ENCODE measurements at regions not wholly inside any gene's neighbourhood (a gene's known extent, or its start where the extent isn't known, plus 50 kb on each side); places are given as distances from the start of the nearest gene placed in this dataset.
"Not testable (repeated sequence)": the region's sequence is repeated elsewhere in the genome, so short reads cannot be mapped to it uniquely, and the experiment has no call there.

- not testable (repeated sequence) for H3K36me3 ChIP-seq (ENCODE audit: control insufficient read depth, insufficient read depth, low read length); H3K27me3 Mint-ChIP-seq
- peak overlapping the region in 2 of 4 donors; percentile 13 to 51 for H3K4me3 Mint-ChIP-seq
Observed at GRCh38 chr9:6135780-6136179, 79.8 kb upstream of the IL33 start.

GRCh38 chr9:6134661-6135180, 80.9 kb upstream of the IL33 start:
- Mint-ChIP-seq H3K36me3 (no peaks in the 10 kb centered on the region), H3K27me3 (peaks cover 9% of the 10 kb centered on the region), H3K9me3 (peaks cover 0 to 8% (median 0%) of the 10 kb centered on the region in 7 donors), H3K27ac (no peak overlapping the region), H3K4me1 (no peaks in the 10 kb centered on the region), H3K4me3 (no peak overlapping the region)
- H3K27ac ChIP-seq (ENCODE audit: insufficient read depth, low read length, poor library complexity, severe bottlenecking), result no peak overlapping the region
- H3K4me3 ChIP-seq (ENCODE audit: low read depth, low read length), result no peak overlapping the region
- H3K9me3 ChIP-seq (ENCODE audit: control insufficient read depth in 2 of 2, low read length in 2 of 2), result no peaks in the 10 kb centered on the region
- DNase-seq, result no peak
- H3K27me3 ChIP-seq (ENCODE audit: control insufficient read depth, insufficient read depth, low read length), result peaks cover 2% of the 10 kb centered on the region
- no peak for ATAC-seq (ENCODE audit: low read depth in 2 of 2)
- H3K4me1 ChIP-seq (ENCODE audit: control insufficient read depth, insufficient read depth, low read length, poor library complexity, severe bottlenecking), result no peaks in the 10 kb centered on the region
- no peaks in the 10 kb centered on the region for H3K36me3 ChIP-seq (ENCODE audit: control insufficient read depth, insufficient read depth, low read length)

More at GRCh38 chr9:6135780-6136179, 79.8 kb upstream of the IL33 start:
- not testable (repeated sequence) for H3K9me3 Mint-ChIP-seq; H3K27ac Mint-ChIP-seq; ATAC-seq (ENCODE audit: low read depth in 2 of 2); H3K27ac ChIP-seq (ENCODE audit: insufficient read depth, low read length, poor library complexity, severe bottlenecking); H3K4me3 ChIP-seq (ENCODE audit: low read depth, low read length); H3K4me1 ChIP-seq (ENCODE audit: control insufficient read depth, insufficient read depth, low read length, poor library complexity, severe bottlenecking); DNase-seq; H3K4me1 Mint-ChIP-seq; H3K36me3 Mint-ChIP-seq; H3K9me3 ChIP-seq (ENCODE audit: control insufficient read depth in 2 of 2, low read length in 2 of 2); H3K27me3 ChIP-seq (ENCODE audit: control insufficient read depth, insufficient read depth, low read length)

GRCh38 chr9:6133346-6134063, 82.1 kb upstream of the IL33 start:
- peak in 1 of 3 donors; percentile 28 for DNase-seq
- H3K36me3 ChIP-seq (ENCODE audit: control insufficient read depth, insufficient read depth, low read length), result no peaks in the 10 kb centered on the region
- H3K27me3 ChIP-seq (ENCODE audit: control insufficient read depth, insufficient read depth, low read length), result peaks cover 2% of the 10 kb centered on the region
- no peak for ATAC-seq (ENCODE audit: low read depth in 2 of 2)
- Mint-ChIP-seq H3K27ac (no peak overlapping the region), H3K27me3 (peaks cover 9% of the 10 kb centered on the region), H3K4me1 (no peaks in the 10 kb centered on the region), H3K4me3 (no peak overlapping the region), H3K9me3 (peaks cover 0 to 8% (median 0%) of the 10 kb centered on the region in 7 donors), H3K36me3 (no peaks in the 10 kb centered on the region)
- H3K4me3 ChIP-seq (ENCODE audit: low read depth, low read length), result no peak overlapping the region
- H3K4me1 ChIP-seq (ENCODE audit: control insufficient read depth, insufficient read depth, low read length, poor library complexity, severe bottlenecking), result no peaks in the 10 kb centered on the region
- H3K9me3 ChIP-seq (ENCODE audit: control insufficient read depth in 2 of 2, low read length in 2 of 2), result no peaks in the 10 kb centered on the region
- H3K27ac ChIP-seq (ENCODE audit: insufficient read depth, low read length, poor library complexity, severe bottlenecking), result no peak overlapping the region

- no peaks in the 10 kb centered on the region for H3K36me3 ChIP-seq (ENCODE audit: control insufficient read depth, insufficient read depth, low read length)
- no peaks in the 10 kb centered on the region for H3K4me1 Mint-ChIP-seq
- H3K27ac ChIP-seq (ENCODE audit: insufficient read depth, low read length, poor library complexity, severe bottlenecking), result no peak overlapping the region
- H3K9me3 ChIP-seq (ENCODE audit: control insufficient read depth in 2 of 2, low read length in 2 of 2), result no peaks in the 10 kb centered on the region
- DNase-seq, result no peak
- H3K4me1 ChIP-seq (ENCODE audit: control insufficient read depth, insufficient read depth, low read length, poor library complexity, severe bottlenecking), result no peaks in the 10 kb centered on the region
- H3K9me3 Mint-ChIP-seq, result peaks cover 0 to 8% (median 0%) of the 10 kb centered on the region in 7 donors
- H3K27ac Mint-ChIP-seq, result no peak overlapping the region
- H3K27me3 Mint-ChIP-seq, result peaks cover 9% of the 10 kb centered on the region
- no peak for ATAC-seq (ENCODE audit: low read depth in 2 of 2)
- peaks cover 4% of the 10 kb centered on the region for H3K27me3 ChIP-seq (ENCODE audit: control insufficient read depth, insufficient read depth, low read length)
- H3K36me3 Mint-ChIP-seq, result no peaks in the 10 kb centered on the region
- no peak overlapping the region for H3K4me3 Mint-ChIP-seq
- H3K4me3 ChIP-seq (ENCODE audit: low read depth, low read length), result no peak overlapping the region
Observed at GRCh38 chr9:6132650-6133049, 83.0 kb upstream of the IL33 start.

GRCh38 chr9:6128030-6128429, 87.6 kb upstream of the IL33 start:
- H3K4me3 ChIP-seq (ENCODE audit: low read depth, low read length), result no peak overlapping the region
- no peaks in the 10 kb centered on the region for H3K36me3 ChIP-seq (ENCODE audit: control insufficient read depth, insufficient read depth, low read length)
- H3K27me3 ChIP-seq (ENCODE audit: control insufficient read depth, insufficient read depth, low read length), result peaks cover 4% of the 10 kb centered on the region
- DNase-seq (no peak), ATAC-seq (ENCODE audit: low read depth in 2 of 2) (no peak)
- no peak overlapping the region for H3K27ac ChIP-seq (ENCODE audit: insufficient read depth, low read length, poor library complexity, severe bottlenecking)
- no peaks in the 10 kb centered on the region for H3K4me1 ChIP-seq (ENCODE audit: control insufficient read depth, insufficient read depth, low read length, poor library complexity, severe bottlenecking)
- peaks cover 21% of the 10 kb centered on the region for H3K27me3 Mint-ChIP-seq
- peaks cover 0 to 3% (median 0%) of the 10 kb centered on the region in 7 donors for H3K9me3 Mint-ChIP-seq
- no peaks in the 10 kb centered on the region for H3K36me3 Mint-ChIP-seq
- no peak overlapping the region for H3K4me3 Mint-ChIP-seq
- no peaks in the 10 kb centered on the region for H3K9me3 ChIP-seq (ENCODE audit: control insufficient read depth in 2 of 2, low read length in 2 of 2)
- no peaks in the 10 kb centered on the region for H3K4me1 Mint-ChIP-seq
- H3K27ac Mint-ChIP-seq, result peak overlapping the region in 1 of 3 donors; percentile 34

- Mint-ChIP-seq H3K27me3 (peaks cover 17% of the 10 kb centered on the region), H3K9me3 (peaks cover 0 to 3% (median 0%) of the 10 kb centered on the region in 7 donors), H3K36me3 (no peaks in the 10 kb centered on the region), H3K4me3 (no peak overlapping the region), H3K27ac (no peak overlapping the region), H3K4me1 (no peaks in the 10 kb centered on the region)
- H3K4me3 ChIP-seq (ENCODE audit: low read depth, low read length), result no peak overlapping the region
- no peaks in the 10 kb centered on the region for H3K36me3 ChIP-seq (ENCODE audit: control insufficient read depth, insufficient read depth, low read length)
- H3K9me3 ChIP-seq (ENCODE audit: control insufficient read depth in 2 of 2, low read length in 2 of 2), result no peaks in the 10 kb centered on the region
- DNase-seq, result no peak
- ATAC-seq (ENCODE audit: low read depth in 2 of 2), result no peak
- H3K4me1 ChIP-seq (ENCODE audit: control insufficient read depth, insufficient read depth, low read length, poor library complexity, severe bottlenecking), result no peaks in the 10 kb centered on the region
- H3K27ac ChIP-seq (ENCODE audit: insufficient read depth, low read length, poor library complexity, severe bottlenecking), result no peak overlapping the region
- H3K27me3 ChIP-seq (ENCODE audit: control insufficient read depth, insufficient read depth, low read length), result peaks cover 5% of the 10 kb centered on the region
Observed at GRCh38 chr9:6126377-6126776, 89.2 kb upstream of the IL33 start.

- peaks cover 0 to 2% (median 0%) of the 10 kb centered on the region in 7 donors for H3K9me3 Mint-ChIP-seq
- Histone ChIP-seq H3K4me3 (ENCODE audit: low read depth, low read length) (no peak overlapping the region), H3K9me3 (ENCODE audit: control insufficient read depth in 2 of 2, low read length in 2 of 2) (no peaks in the 10 kb centered on the region), H3K27ac (ENCODE audit: insufficient read depth, low read length, poor library complexity, severe bottlenecking) (no peak overlapping the region), H3K36me3 (ENCODE audit: control insufficient read depth, insufficient read depth, low read length) (no peaks in the 10 kb centered on the region), H3K4me1 (ENCODE audit: control insufficient read depth, insufficient read depth, low read length, poor library complexity, severe bottlenecking) (no peaks in the 10 kb centered on the region), H3K27me3 (ENCODE audit: control insufficient read depth, insufficient read depth, low read length) (peaks cover 7% of the 10 kb centered on the region)
- DNase-seq (no peak), ATAC-seq (ENCODE audit: low read depth in 2 of 2) (no peak)
- no peaks in the 10 kb centered on the region for H3K4me1 Mint-ChIP-seq
- peaks cover 15% of the 10 kb centered on the region for H3K27me3 Mint-ChIP-seq
- H3K36me3 Mint-ChIP-seq, result no peaks in the 10 kb centered on the region
- no peak overlapping the region for H3K4me3 Mint-ChIP-seq
- H3K27ac Mint-ChIP-seq, result peak overlapping the region in 1 of 3 donors; percentile 38
Observed at GRCh38 chr9:6123416-6123815, 92.2 kb upstream of the IL33 start.

GRCh38 chr9:6121707-6122106, 93.9 kb upstream of the IL33 start:
- Histone ChIP-seq H3K4me3 (ENCODE audit: low read depth, low read length) (no peak overlapping the region), H3K4me1 (ENCODE audit: control insufficient read depth, insufficient read depth, low read length, poor library complexity, severe bottlenecking) (no peaks in the 10 kb centered on the region), H3K27me3 (ENCODE audit: control insufficient read depth, insufficient read depth, low read length) (peaks cover 5% of the 10 kb centered on the region), H3K9me3 (ENCODE audit: control insufficient read depth in 2 of 2, low read length in 2 of 2) (no peaks in the 10 kb centered on the region), H3K36me3 (ENCODE audit: control insufficient read depth, insufficient read depth, low read length) (no peaks in the 10 kb centered on the region), H3K27ac (ENCODE audit: insufficient read depth, low read length, poor library complexity, severe bottlenecking) (no peak overlapping the region)
- peaks cover 18% of the 10 kb centered on the region for H3K27me3 Mint-ChIP-seq
- no peak overlapping the region for H3K4me3 Mint-ChIP-seq
- ATAC-seq (ENCODE audit: low read depth in 2 of 2) (no peak), DNase-seq (no peak)
- peaks cover 0 to 2% (median 0%) of the 10 kb centered on the region in 7 donors for H3K9me3 Mint-ChIP-seq
- no peaks in the 10 kb centered on the region for H3K36me3 Mint-ChIP-seq
- H3K4me1 Mint-ChIP-seq, result no peaks in the 10 kb centered on the region
- H3K27ac Mint-ChIP-seq, result no peak overlapping the region
